ENCODE measurements at regions not wholly inside any gene's neighbourhood (a gene's known extent, or its start where the extent isn't known, plus 50 kb on each side); places are given as distances from the start of the nearest gene placed in this dataset.

DNA sequence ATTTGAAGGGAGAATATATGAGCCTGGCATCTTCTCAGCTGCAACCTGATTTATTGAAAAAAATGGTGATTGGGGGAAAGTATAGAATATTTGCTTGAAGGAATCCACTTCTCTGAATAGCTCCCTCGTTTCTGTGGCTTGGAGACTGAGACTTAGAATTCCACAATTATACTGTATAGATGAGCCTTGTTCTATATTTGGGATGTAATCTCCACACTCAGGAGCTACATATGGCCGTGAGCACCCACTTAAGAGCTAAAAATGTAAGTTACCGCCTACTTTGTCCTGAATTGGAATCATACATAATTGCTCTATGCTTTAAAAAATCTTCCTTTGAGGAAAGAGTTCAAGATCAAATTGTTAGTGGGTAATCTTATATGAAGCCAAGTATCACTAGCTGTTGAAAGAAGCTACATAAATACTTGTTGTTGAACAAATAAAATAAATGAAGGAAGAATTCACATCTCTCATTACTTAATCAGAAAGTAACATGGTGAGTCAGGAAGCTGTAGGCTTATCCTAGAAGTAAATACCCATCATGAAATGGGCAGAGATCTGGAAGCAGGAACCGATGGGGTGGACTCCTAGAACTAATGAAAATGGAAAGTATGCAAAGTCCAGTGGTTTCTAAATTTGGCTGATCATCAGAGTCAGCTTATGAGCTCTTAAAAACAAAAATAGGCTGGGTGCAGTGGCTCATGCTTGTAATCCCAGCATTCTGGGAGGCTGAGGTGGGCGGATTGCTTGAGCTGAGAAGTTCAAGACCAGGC is 254.3 kb downstream of the SOX4 start:
- DNase-seq (ENCODE audit: low read depth in 1 of 2, low spot score in 1 of 2), result no peak
- Histone ChIP-seq H3K27me3 (ENCODE audit: insufficient read depth, poor library complexity, severe bottlenecking) (no peaks in the 10 kb centered on the region), H3K4me3 (replicated peaks; ENCODE audit: insufficient read depth, low read length) (no peak overlapping the region), H3K27ac (replicated peaks) (no peak overlapping the region)
- TF ChIP-seq SPI1 (IDR thresholded peaks at IDR 0.05; ENCODE audit: borderline replicate concordance, low read depth) (no peak), POLR2AphosphoS5 (IDR thresholded peaks at IDR 0.05; ENCODE audit: low read depth) (no peak), GABPA (IDR thresholded peaks at IDR 0.05; ENCODE audit: low read depth) (no peak)
- TF ChIP-seq, protein P1, sequence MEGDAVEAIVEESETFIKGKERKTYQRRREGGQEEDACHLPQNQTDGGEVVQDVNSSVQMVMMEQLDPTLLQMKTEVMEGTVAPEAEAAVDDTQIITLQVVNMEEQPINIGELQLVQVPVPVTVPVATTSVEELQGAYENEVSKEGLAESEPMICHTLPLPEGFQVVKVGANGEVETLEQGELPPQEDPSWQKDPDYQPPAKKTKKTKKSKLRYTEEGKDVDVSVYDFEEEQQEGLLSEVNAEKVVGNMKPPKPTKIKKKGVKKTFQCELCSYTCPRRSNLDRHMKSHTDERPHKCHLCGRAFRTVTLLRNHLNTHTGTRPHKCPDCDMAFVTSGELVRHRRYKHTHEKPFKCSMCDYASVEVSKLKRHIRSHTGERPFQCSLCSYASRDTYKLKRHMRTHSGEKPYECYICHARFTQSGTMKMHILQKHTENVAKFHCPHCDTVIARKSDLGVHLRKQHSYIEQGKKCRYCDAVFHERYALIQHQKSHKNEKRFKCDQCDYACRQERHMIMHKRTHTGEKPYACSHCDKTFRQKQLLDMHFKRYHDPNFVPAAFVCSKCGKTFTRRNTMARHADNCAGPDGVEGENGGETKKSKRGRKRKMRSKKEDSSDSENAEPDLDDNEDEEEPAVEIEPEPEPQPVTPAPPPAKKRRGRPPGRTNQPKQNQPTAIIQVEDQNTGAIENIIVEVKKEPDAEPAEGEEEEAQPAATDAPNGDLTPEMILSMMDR (IDR thresholded peaks at IDR 0.05; ENCODE audit: insufficient read depth, low read length), result no peak
- TF ChIP-seq, protein P2, sequence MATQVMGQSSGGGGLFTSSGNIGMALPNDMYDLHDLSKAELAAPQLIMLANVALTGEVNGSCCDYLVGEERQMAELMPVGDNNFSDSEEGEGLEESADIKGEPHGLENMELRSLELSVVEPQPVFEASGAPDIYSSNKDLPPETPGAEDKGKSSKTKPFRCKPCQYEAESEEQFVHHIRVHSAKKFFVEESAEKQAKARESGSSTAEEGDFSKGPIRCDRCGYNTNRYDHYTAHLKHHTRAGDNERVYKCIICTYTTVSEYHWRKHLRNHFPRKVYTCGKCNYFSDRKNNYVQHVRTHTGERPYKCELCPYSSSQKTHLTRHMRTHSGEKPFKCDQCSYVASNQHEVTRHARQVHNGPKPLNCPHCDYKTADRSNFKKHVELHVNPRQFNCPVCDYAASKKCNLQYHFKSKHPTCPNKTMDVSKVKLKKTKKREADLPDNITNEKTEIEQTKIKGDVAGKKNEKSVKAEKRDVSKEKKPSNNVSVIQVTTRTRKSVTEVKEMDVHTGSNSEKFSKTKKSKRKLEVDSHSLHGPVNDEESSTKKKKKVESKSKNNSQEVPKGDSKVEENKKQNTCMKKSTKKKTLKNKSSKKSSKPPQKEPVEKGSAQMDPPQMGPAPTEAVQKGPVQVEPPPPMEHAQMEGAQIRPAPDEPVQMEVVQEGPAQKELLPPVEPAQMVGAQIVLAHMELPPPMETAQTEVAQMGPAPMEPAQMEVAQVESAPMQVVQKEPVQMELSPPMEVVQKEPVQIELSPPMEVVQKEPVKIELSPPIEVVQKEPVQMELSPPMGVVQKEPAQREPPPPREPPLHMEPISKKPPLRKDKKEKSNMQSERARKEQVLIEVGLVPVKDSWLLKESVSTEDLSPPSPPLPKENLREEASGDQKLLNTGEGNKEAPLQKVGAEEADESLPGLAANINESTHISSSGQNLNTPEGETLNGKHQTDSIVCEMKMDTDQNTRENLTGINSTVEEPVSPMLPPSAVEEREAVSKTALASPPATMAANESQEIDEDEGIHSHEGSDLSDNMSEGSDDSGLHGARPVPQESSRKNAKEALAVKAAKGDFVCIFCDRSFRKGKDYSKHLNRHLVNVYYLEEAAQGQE (IDR thresholded peaks at IDR 0.05; ENCODE audit: insufficient replicate concordance, low read depth), result no peak

DNA sequence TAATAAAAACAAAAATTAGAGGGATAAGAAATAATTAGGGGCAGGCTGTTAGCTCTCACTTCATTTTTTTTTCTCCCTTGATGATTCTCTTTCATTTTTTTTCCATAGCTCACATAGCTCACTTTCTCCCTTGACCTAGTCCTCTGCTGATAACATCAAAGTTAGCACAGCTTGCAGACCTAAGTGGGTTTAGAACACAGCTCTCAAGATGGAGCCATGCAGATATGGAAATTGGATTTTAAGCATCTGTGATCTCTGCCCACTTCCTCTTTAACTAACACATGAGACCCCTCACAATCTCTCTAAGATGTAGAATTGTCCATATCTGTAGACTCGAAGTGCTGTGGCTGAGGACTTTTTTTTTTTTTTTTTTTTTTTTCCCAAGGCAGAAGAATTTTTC is 257.1 kb downstream of the SOX4 start:
- Histone ChIP-seq H3K27me3 (ENCODE audit: insufficient read depth, poor library complexity, severe bottlenecking) (no peaks in the 10 kb centered on the region), H3K4me3 (replicated peaks; ENCODE audit: insufficient read depth, low read length) (no peak overlapping the region), H3K27ac (replicated peaks) (no peak overlapping the region)
- DNase-seq (ENCODE audit: low read depth in 1 of 2, low spot score in 1 of 2), result no peak
- TF ChIP-seq POLR2AphosphoS5 (IDR thresholded peaks at IDR 0.05; ENCODE audit: low read depth), result no peak
- TF ChIP-seq, protein P2 (IDR thresholded peaks at IDR 0.05; ENCODE audit: insufficient replicate concordance, low read depth), result no peak
- no peak for TF ChIP-seq GABPA (IDR thresholded peaks at IDR 0.05; ENCODE audit: low read depth)
- TF ChIP-seq, protein P1 (IDR thresholded peaks at IDR 0.05; ENCODE audit: insufficient read depth, low read length), result no peak
- 0 out of 2 replicates have a peak, but pooled peaks have one; percentile 10 for TF ChIP-seq SPI1 (IDR thresholded peaks at IDR 0.05; ENCODE audit: borderline replicate concordance, low read depth)

- TF ChIP-seq, protein P1 (IDR thresholded peaks at IDR 0.05; ENCODE audit: insufficient read depth, low read length), result no peak
- TF ChIP-seq SPI1 (IDR thresholded peaks at IDR 0.05; ENCODE audit: borderline replicate concordance, low read depth) (no peak), GABPA (IDR thresholded peaks at IDR 0.05; ENCODE audit: low read depth) (no peak), POLR2AphosphoS5 (IDR thresholded peaks at IDR 0.05; ENCODE audit: low read depth) (no peak)
- TF ChIP-seq, protein P2 (IDR thresholded peaks at IDR 0.05; ENCODE audit: insufficient replicate concordance, low read depth), result no peak
- no peak overlapping the region for H3K4me3 ChIP-seq (replicated peaks; ENCODE audit: insufficient read depth, low read length)
These were observed 262.4 kb downstream of the SOX4 start for GRCh38 chr6:21855811-21856455.

More at GRCh38 chr6:21855811-21856455, 262.4 kb downstream of the SOX4 start:
- Histone ChIP-seq H3K27me3 (ENCODE audit: insufficient read depth, poor library complexity, severe bottlenecking) (no peaks in the 10 kb centered on the region), H3K27ac (replicated peaks) (peak overlapping the region; percentile 18; the same call in 1 of the 2 replicates)
- peak; percentile 4 to 76 for DNase-seq (ENCODE audit: low read depth in 1 of 2, low spot score in 1 of 2)
